H1 (cell line): ENCODE measurements at regions not wholly inside any gene's neighbourhood (a gene's known extent, or its start where the extent isn't known, plus 50 kb on each side); places are given as distances from the start of the nearest gene placed in this dataset.

Source experiments
- CTCF ChIA-PET: fragments of 300-600 bp; sonication (Branson Sonifier 250); formaldehyde crosslinking; loops from one replicate; lab custom pipeline; 2021; ENCODE audit not compliant: partially characterized antibody; lab: Charles Lee
- POLR2A ChIA-PET: fragments of 300-600 bp; sonication (Branson Sonifier 250); formaldehyde crosslinking; loops from one replicate; lab custom pipeline; 2021; ENCODE audit warnings: inconsistent platforms; ENCODE audit not compliant: partially characterized antibody; lab: Charles Lee
- DNase-seq, 2 experiments: peaks; one replicate each; pipeline versions ENCODE4 v3.0.0 to v3.0.0-alpha.2; 2010 to 2022; ENCODE audit warnings: low spot score in 2 of 2, low read depth in 1 of 2, mixed read lengths in 1 of 2
- FAIRE-seq: peaks from 2 replicates; lab custom pipeline; 2011; peaks lifted over from hg19 to GRCh38; lab: Jason Lieb, UNC
- H2AFZ ChIP-seq: 2 replicates; pipeline ENCODE4 v1.8.1; 2012; ENCODE audit warnings: low read length, inconsistent platforms
- H2AK5ac ChIP-seq: 2 replicates; pipeline ENCODE4 v1.6.1; 2013; ENCODE audit warnings: low read depth, low read length
- H2BK120ac ChIP-seq: replicated peaks from 2 replicates; pipeline ENCODE3; 2013; ENCODE audit warnings: low read depth, low read length, inconsistent platforms
- H2BK12ac ChIP-seq: 2 replicates; pipeline ENCODE4 v1.6.1; 2013; ENCODE audit warnings: low read depth, low read length
- H2BK15ac ChIP-seq: 2 replicates; pipeline ENCODE4 v1.6.1; 2013; ENCODE audit warnings: low read length
- H2BK20ac ChIP-seq: 2 replicates; pipeline ENCODE4 v1.6.1; 2013; ENCODE audit warnings: low read length
- H2BK5ac ChIP-seq: 2 replicates; pipeline ENCODE4 v1.6.1; 2013; ENCODE audit warnings: low read depth, low read length
- H3K14ac ChIP-seq: 2 replicates; pipeline ENCODE4 v1.6.1; 2013; ENCODE audit warnings: inconsistent platforms; ENCODE audit not compliant: insufficient read length
- H3K18ac ChIP-seq: 2 replicates; pipeline ENCODE4 v1.6.1; 2013; ENCODE audit warnings: low read length; ENCODE audit errors: extremely low read depth
- H3K23ac ChIP-seq: 2 replicates; pipeline ENCODE4 v1.6.1; 2013; ENCODE audit warnings: inconsistent platforms; ENCODE audit not compliant: insufficient read length
- H3K23me2 ChIP-seq: 2 replicates; pipeline ENCODE4 v1.6.1; 2013; ENCODE audit warnings: low read depth, low read length
- H3K27ac ChIP-seq: 2 replicates; pipeline ENCODE4 v1.6.1; 2011; ENCODE audit warnings: low read depth, low read length, inconsistent platforms
- H3K27me3 ChIP-seq, 4 experiments: replicated peaks in 1 of 4; 1 replicate in 1 of 4; 2 replicates in 3 of 4; pipeline versions ENCODE4 v1.6.1 to v1.8.1; 2011 to 2013; ENCODE audit warnings: low read length in 3 of 4, mild to moderate bottlenecking in 3 of 4, inconsistent platforms in 2 of 4, mixed read lengths in 2 of 4, moderate library complexity in 1 of 4; ENCODE audit not compliant: control insufficient read depth in 3 of 4, insufficient read depth in 3 of 4; ENCODE audit errors: extremely low read depth in 1 of 4
- H3K36me3 ChIP-seq, 4 experiments: 2 replicates each; pipeline versions ENCODE4 v1.6.1 to v1.8.1; 2011 to 2013; ENCODE audit warnings: mild to moderate bottlenecking in 4 of 4, low read length in 3 of 4, moderate library complexity in 2 of 4, control low read depth in 1 of 4, inconsistent platforms in 1 of 4; ENCODE audit not compliant: insufficient read depth in 4 of 4, control insufficient read depth in 2 of 4
- H3K4ac ChIP-seq: replicated peaks from 2 replicates; pipeline ENCODE3; 2013; ENCODE audit warnings: low read length, low read depth, mixed read lengths, inconsistent platforms; ENCODE audit not compliant: insufficient read length
- H3K4me1 ChIP-seq, 4 experiments: replicated peaks in 1 of 4; 1 replicate in 1 of 4; 2 replicates in 3 of 4; pipeline versions ENCODE4 v1.6.1 to v1.8.1; 2011 to 2013; ENCODE audit warnings: low read length in 3 of 4, inconsistent platforms in 2 of 4, mixed read lengths in 1 of 4; ENCODE audit not compliant: insufficient read depth in 4 of 4, control insufficient read depth in 3 of 4
- H3K4me2 ChIP-seq, 2 experiments: 2 replicates each; pipeline versions ENCODE4 v1.6.1 to v1.8.1; 2011 to 2013; ENCODE audit warnings: low read depth in 2 of 2, low read length in 2 of 2, control low read depth in 1 of 2, inconsistent platforms in 1 of 2, mild to moderate bottlenecking in 1 of 2; ENCODE audit not compliant: insufficient read depth in 1 of 2
- H3K4me3 ChIP-seq, 4 experiments: fragments of 200-600, 300-600 bp in 1 of 4; sonication (generic), shearing (Covaris generic), sonication (Bioruptor Twin) in 1 of 4; 2 replicates each; pipeline versions ENCODE4 v1.5.1 to v1.8.1; 2011 to 2016; ENCODE audit warnings: low read length in 4 of 4, low read depth in 3 of 4, control low read depth in 2 of 4, inconsistent platforms in 2 of 4, mild to moderate bottlenecking in 2 of 4, mixed read lengths in 1 of 4, moderate library complexity in 1 of 4; ENCODE audit not compliant: insufficient read depth in 2 of 4; ENCODE audit errors: extremely low read depth in 1 of 4
- H3K56ac ChIP-seq: replicated peaks from 2 replicates; pipeline ENCODE3; 2013; ENCODE audit warnings: low read depth, mild to moderate bottlenecking, mixed read lengths, low read length, inconsistent platforms; ENCODE audit not compliant: insufficient read length
- H3K79me1 ChIP-seq: 2 replicates; pipeline ENCODE4 v1.6.1; 2013; ENCODE audit warnings: low read depth, low read length, control low read depth
- H3K79me2 ChIP-seq, 2 experiments: 2 replicates each; pipeline versions ENCODE4 v1.6.1 to v1.8.1; 2012 to 2013; ENCODE audit warnings: low read length in 2 of 2, mild to moderate bottlenecking in 2 of 2, inconsistent platforms in 1 of 2; ENCODE audit not compliant: insufficient read depth in 2 of 2, control insufficient read depth in 1 of 2
- H3K9ac ChIP-seq, 4 experiments: replicated peaks in 1 of 4; 1 replicate in 1 of 4; 2 replicates in 3 of 4; pipeline versions ENCODE4 v1.6.1 to v1.8.1; 2011 to 2013; ENCODE audit warnings: low read depth in 3 of 4, low read length in 3 of 4, control low read depth in 2 of 4, mild to moderate bottlenecking in 2 of 4, moderate library complexity in 2 of 4, inconsistent platforms in 1 of 4; ENCODE audit errors: extremely low read depth in 1 of 4
- H3K9me3 ChIP-seq, 2 experiments: 2 replicates each; pipeline versions ENCODE4 v1.6.1 to v1.8.1; 2012 to 2013; ENCODE audit warnings: mild to moderate bottlenecking in 2 of 2, moderate library complexity in 2 of 2, control low read depth in 1 of 2, inconsistent platforms in 1 of 2, low read depth in 1 of 2, low read length in 1 of 2, mixed read lengths in 1 of 2; ENCODE audit not compliant: insufficient read depth in 2 of 2
- H4K20me1 ChIP-seq, 2 experiments: replicated peaks in 1 of 2; 2 replicates each; pipeline versions ENCODE3 to v1.8.1; 2011 to 2013; ENCODE audit warnings: inconsistent platforms in 2 of 2, low read length in 2 of 2, mild to moderate bottlenecking in 1 of 2; ENCODE audit not compliant: insufficient read depth in 2 of 2, control insufficient read depth in 1 of 2
- H4K5ac ChIP-seq: 2 replicates; pipeline ENCODE4 v1.6.1; 2013; ENCODE audit warnings: low read length, low read depth, mixed read lengths, inconsistent platforms; ENCODE audit not compliant: insufficient read length
- H4K8ac ChIP-seq: 2 replicates; pipeline ENCODE4 v1.8.0; 2013; ENCODE audit warnings: mild to moderate bottlenecking, moderate library complexity, low read length, inconsistent platforms; ENCODE audit not compliant: insufficient read depth; ENCODE audit errors: extremely low read depth
- H4K91ac ChIP-seq: replicated peaks from 2 replicates; pipeline ENCODE3; 2013; ENCODE audit warnings: low read length, mixed read lengths, inconsistent platforms; ENCODE audit not compliant: insufficient read length
- BRCA1 ChIP-seq: IDR thresholded peaks from 2 replicates; pipeline ENCODE4 v1.6.1; 2012; ENCODE audit warnings: low read depth, low read length, improper control_type of control experiment
- EP300 ChIP-seq, 2 experiments: IDR thresholded peaks; 1 replicate in 1 of 2; 2 replicates in 1 of 2; pipeline ENCODE4 v1.6.1; 2011 to 2012; ENCODE audit warnings: low read depth in 2 of 2, low read length in 2 of 2, mild to moderate bottlenecking in 2 of 2, borderline replicate concordance in 1 of 2, inconsistent platforms in 1 of 2, moderate library complexity in 1 of 2
- JUND ChIP-seq: IDR thresholded peaks from 2 replicates; pipeline ENCODE4 v1.6.1; 2011; ENCODE audit warnings: mild to moderate bottlenecking, improper control_type of control experiment, low read length
- KDM4A ChIP-seq: IDR thresholded peaks from one replicate; pipeline ENCODE4 v1.7.1; 2012; ENCODE audit warnings: low read depth, mild to moderate bottlenecking, moderate library complexity, low read length, inconsistent platforms; ENCODE audit not compliant: severe bottlenecking
- PHF8 ChIP-seq: fragments of 200-600 bp; sonication (generic); conservative IDR thresholded peaks from 2 replicates; pipeline ENCODE4 v1.7.1; 2012; ENCODE audit warnings: low read depth, mild to moderate bottlenecking, inconsistent platforms, low read length, moderate library complexity
- POU5F1 ChIP-seq: IDR thresholded peaks from 2 replicates; pipeline ENCODE4 v1.6.1; 2011; ENCODE audit warnings: low read depth, mild to moderate bottlenecking, low read length, moderate library complexity
- SIRT6 ChIP-seq: IDR thresholded peaks from one replicate; pipeline ENCODE4 v1.7.1; 2012; ENCODE audit warnings: low read length, inconsistent platforms
- SUZ12 ChIP-seq: fragments of 200-600 bp; sonication (generic); IDR thresholded peaks from 2 replicates; pipeline ENCODE4 v1.6.1; 2012; ENCODE audit warnings: mild to moderate bottlenecking, inconsistent platforms, low read length, moderate library complexity, mixed read lengths
- TEAD4 ChIP-seq: IDR thresholded peaks from 2 replicates; pipeline ENCODE4 v1.6.1; 2012; ENCODE audit warnings: low read depth, low read length, inconsistent platforms, mixed read lengths
- ZNF274 ChIP-seq: IDR thresholded peaks from 2 replicates; pipeline ENCODE4 v1.7.0; 2012; ENCODE audit warnings: low read length, borderline replicate concordance; ENCODE audit errors: extremely low read depth
- WGBS, 2 experiments: shearing (Covaris generic) in 1 of 2; methylation state at CpG; one replicate each; pipeline versions ENCODE4 v1.1.6 to v1.1.7; 2013 to 2015; ENCODE audit warnings: low lambda C conversion rate in 2 of 2, mixed read lengths in 2 of 2, inconsistent platforms in 1 of 2, low coverage in 1 of 2, missing lambda C conversion rate in 1 of 2; ENCODE audit not compliant: insufficient replicate concordance in 2 of 2, insufficient coverage in 1 of 2, insufficient read length in 1 of 2; ENCODE audit errors: extremely low coverage in 1 of 2, missing lambda C conversion rate in 1 of 2; 5-methylcytosine and 5-hydroxymethylcytosine counted together
- TF ChIP-seq, protein P1 (sequence below): IDR thresholded peaks from 2 replicates; pipeline ENCODE4 v1.6.1; 2011; ENCODE audit warnings: low read length, improper control_type of control experiment
- TF ChIP-seq, protein P2 (sequence below), 3 experiments: IDR thresholded peaks; 1 replicate in 2 of 3; 2 replicates in 1 of 3; pipeline versions ENCODE4 v1.5.1 to v1.6.1; 2011; ENCODE audit warnings: low read length in 3 of 3, mild to moderate bottlenecking in 3 of 3, inconsistent platforms in 2 of 3, low read depth in 1 of 3, moderate library complexity in 1 of 3; ENCODE audit not compliant: insufficient read depth in 1 of 3; ENCODE audit errors: control extremely low read depth in 1 of 3

DNA sequence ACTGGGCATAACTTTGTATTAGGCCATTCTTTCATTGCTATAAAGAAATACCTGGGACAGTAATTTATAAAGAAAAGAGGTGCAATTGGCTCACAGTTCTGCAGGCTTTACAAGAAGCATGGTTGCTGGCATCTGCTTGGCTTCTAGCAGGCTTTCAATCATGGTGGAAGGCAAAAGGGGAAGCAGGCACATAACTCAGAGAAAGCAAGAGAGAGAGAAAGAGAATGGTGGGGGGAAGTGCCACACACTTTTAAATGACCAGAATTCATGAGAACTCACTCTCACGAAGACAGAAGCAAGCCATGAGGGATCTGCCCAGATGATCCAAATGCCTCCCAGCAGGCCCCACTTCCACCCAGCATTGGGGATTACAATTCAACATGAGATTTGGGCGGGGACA is 179.7 kb downstream of the SPRY2 start:
- Histone ChIP-seq H3K23ac (no peak overlapping the region), H3K9me3 (no peaks in the 10 kb centered on the region), H4K8ac (no peak overlapping the region), H2BK12ac (no peak overlapping the region), H2BK20ac (no peak overlapping the region), H4K91ac (no peak overlapping the region), H3K4me1 (no peaks in the 10 kb centered on the region), H2AFZ (no peak overlapping the region), H3K79me1 (no peaks in the 10 kb centered on the region), H3K36me3 (no peaks in the 10 kb centered on the region), H4K5ac (no peak overlapping the region), H2BK120ac (no peak overlapping the region), H3K27ac (no peak overlapping the region), H3K23me2 (no peaks in the 10 kb centered on the region), H3K4ac (no peak overlapping the region), H3K4me3 (no peak overlapping the region), H2BK15ac (no peak overlapping the region), H3K4me2 (no peak overlapping the region), H3K14ac (no peak overlapping the region), H4K20me1 (no peaks in the 10 kb centered on the region), H3K18ac (no peak overlapping the region), H3K56ac (no peak overlapping the region), H2BK5ac (no peak overlapping the region), H3K9ac (no peak overlapping the region), H2AK5ac (no peak overlapping the region), H3K27me3 (no peaks in the 10 kb centered on the region), H3K79me2 (no peaks in the 10 kb centered on the region)
- CTCF ChIA-PET, result no interaction called here
- no peak for DNase-seq
- FAIRE-seq, result no peak
- POLR2A ChIA-PET, result no interaction called here
- WGBS, 2 experiments, result 90% methylated on average over 2 of the region's 2 CpGs; no CpG with 5 or more reads in 1 of the 2 experiments
- TF ChIP-seq JUND, result no peak
- no peak for TF ChIP-seq TEAD4
- no peak for TF ChIP-seq PHF8
- TF ChIP-seq EP300 (IDR thresholded peaks at IDR 0.05; ENCODE audit: borderline replicate concordance in 1 of 2, low read depth in 2 of 2, low read length in 2 of 2), result no peak
- TF ChIP-seq KDM4A, result no peak
- no peak for TF ChIP-seq POU5F1
- TF ChIP-seq, protein P1, sequence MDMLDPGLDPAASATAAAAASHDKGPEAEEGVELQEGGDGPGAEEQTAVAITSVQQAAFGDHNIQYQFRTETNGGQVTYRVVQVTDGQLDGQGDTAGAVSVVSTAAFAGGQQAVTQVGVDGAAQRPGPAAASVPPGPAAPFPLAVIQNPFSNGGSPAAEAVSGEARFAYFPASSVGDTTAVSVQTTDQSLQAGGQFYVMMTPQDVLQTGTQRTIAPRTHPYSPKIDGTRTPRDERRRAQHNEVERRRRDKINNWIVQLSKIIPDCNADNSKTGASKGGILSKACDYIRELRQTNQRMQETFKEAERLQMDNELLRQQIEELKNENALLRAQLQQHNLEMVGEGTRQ, result no peak
- TF ChIP-seq SUZ12, result no peak
- TF ChIP-seq SIRT6, result no peak
- TF ChIP-seq, protein P2, sequence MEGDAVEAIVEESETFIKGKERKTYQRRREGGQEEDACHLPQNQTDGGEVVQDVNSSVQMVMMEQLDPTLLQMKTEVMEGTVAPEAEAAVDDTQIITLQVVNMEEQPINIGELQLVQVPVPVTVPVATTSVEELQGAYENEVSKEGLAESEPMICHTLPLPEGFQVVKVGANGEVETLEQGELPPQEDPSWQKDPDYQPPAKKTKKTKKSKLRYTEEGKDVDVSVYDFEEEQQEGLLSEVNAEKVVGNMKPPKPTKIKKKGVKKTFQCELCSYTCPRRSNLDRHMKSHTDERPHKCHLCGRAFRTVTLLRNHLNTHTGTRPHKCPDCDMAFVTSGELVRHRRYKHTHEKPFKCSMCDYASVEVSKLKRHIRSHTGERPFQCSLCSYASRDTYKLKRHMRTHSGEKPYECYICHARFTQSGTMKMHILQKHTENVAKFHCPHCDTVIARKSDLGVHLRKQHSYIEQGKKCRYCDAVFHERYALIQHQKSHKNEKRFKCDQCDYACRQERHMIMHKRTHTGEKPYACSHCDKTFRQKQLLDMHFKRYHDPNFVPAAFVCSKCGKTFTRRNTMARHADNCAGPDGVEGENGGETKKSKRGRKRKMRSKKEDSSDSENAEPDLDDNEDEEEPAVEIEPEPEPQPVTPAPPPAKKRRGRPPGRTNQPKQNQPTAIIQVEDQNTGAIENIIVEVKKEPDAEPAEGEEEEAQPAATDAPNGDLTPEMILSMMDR (IDR thresholded peaks at IDR 0.05; ENCODE audit: control extremely low read depth in 1 of 3, insufficient read depth in 1 of 3, low read depth in 1 of 3, low read length in 3 of 3), result no peak
- no peak for TF ChIP-seq BRCA1
- no peak for TF ChIP-seq ZNF274
